ENCODE measurements at regions not wholly inside any gene's neighbourhood (a gene's known extent, or its start where the extent isn't known, plus 50 kb on each side); places are given as distances from the start of the nearest gene placed in this dataset.

DNA sequence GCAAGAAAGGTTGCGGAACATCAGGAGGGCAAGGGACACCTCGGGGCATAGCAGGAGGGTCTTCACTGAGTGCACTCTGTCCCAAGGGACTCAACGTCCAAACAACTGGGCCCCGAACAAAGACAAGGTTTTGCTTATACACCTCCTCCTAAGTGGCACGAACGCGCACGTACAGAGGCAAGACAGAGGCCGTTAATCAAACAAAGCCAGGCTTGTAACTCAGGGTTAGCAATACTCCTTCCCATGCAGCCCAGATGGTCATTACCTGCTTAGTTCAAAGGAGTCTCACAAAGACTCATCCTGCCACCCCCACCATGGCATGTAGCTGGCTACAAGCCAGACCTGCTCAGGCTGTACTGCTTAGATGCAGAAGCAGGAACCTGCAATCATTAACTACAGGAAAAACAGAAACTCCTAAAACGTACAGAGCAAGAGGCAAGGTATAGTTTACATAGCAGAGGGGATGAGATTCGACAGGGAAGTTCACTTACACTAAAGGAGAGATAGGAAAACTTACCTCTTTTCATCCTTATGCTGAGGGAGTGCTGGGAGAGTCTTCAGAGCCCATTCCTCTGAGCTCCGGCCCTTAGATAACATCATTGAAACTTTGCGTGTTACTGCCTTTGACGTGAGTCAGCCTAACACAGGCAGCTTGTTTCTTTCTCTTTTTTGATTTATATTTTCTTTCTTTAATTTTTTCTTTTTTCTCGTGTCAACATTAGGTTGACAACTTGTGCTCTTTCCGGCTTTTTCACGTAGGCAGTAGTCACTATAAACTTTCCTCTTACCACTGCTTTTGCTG, 1319.1 kb downstream of the TMEM121 start:
- H3K4me3 ChIP-seq (ENCODE audit: low read depth, low read length) = peak overlapping the region; percentile 82
- peak; percentile 68 for DNase-seq (ENCODE audit: low read depth)

DNA sequence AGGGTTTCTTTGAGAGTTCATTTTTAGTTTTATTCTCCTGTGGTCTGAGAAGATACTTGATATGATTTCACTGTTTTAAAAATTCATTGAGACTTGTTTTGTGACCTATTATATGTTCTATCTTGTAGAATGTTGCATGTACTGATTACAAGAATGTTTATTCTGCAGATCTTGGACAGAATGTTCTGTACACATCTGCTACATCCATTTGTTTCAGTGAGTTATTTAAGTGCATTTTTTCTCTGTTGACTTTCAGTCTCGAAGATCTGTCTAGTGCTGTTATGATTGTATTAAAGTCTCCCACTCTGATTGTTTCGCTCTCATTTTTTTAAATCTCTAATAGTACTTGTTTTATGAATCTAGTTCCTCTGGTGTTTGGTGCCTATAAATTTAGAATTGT, 1319.8 kb downstream of the TMEM121 start:
- no peak for DNase-seq (ENCODE audit: low read depth)
- TF ChIP-seq MYC (IDR thresholded peaks at IDR 0.05; ENCODE audit: low read depth, low read length) = no peak
- TF ChIP-seq, protein P1, sequence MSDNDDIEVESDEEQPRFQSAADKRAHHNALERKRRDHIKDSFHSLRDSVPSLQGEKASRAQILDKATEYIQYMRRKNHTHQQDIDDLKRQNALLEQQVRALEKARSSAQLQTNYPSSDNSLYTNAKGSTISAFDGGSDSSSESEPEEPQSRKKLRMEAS (IDR thresholded peaks at IDR 0.05; ENCODE audit: low read depth, low read length) = no peak
- no peak for TF ChIP-seq POLR2A (IDR thresholded peaks at IDR 0.05; ENCODE audit: extremely low read depth, insufficient read length)
- TF ChIP-seq CTCF (IDR thresholded peaks at IDR 0.05; ENCODE audit: low read depth, low read length) = no peak
- no peak overlapping the region for H3K4me3 ChIP-seq (ENCODE audit: low read depth, low read length)

More for the DNA sequence above, 1319.1 kb downstream of the TMEM121 start:
- TF ChIP-seq, protein P1 (IDR thresholded peaks at IDR 0.05; ENCODE audit: low read depth, low read length) = no peak
- TF ChIP-seq CTCF (IDR thresholded peaks at IDR 0.05; ENCODE audit: low read depth, low read length) (no peak), POLR2A (IDR thresholded peaks at IDR 0.05; ENCODE audit: extremely low read depth, insufficient read length) (no peak), MYC (IDR thresholded peaks at IDR 0.05; ENCODE audit: low read depth, low read length) (no peak)

DNA sequence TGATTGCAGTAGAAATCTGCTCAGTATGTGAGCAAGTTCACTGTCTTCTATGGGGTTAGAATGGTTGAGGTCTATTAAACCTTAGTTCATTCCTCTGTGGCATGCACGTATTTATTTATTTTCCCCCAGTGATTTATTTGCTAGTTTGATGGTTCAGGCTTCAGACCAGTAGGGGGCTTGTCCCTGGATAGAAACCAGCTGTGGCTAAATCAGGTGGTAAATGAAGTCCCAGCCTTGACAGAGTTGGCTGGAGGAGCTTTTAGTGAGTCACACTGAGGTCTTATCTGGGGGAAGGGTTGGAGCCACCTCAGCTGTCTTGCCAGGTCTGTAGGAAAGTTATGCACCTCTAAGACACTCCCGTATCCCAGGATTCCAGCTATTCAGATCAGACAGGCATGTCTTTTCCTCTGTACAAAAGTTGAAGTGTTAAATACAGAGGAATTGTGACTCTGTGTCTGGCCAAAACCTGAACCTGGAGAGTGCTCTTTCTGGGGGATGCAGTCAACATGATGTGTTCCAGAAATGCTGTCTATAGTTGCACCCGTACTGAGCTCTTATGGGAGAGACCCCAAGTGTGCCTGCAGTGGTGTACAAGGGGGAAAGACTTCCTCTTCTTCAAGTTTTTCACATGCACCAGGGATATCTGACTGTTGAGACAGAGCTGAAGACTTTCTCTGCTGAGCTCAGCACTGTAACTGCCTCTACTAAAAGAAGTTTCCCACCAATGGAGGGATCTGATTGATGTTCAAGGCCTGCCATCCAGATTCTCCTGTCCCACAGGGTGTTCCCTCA, 1322.1 kb downstream of the TMEM121 start:
- TF ChIP-seq CTCF (IDR thresholded peaks at IDR 0.05; ENCODE audit: low read depth, low read length) = peak; percentile 48
- TF ChIP-seq POLR2A (IDR thresholded peaks at IDR 0.05; ENCODE audit: extremely low read depth, insufficient read length) = no peak
- DNase-seq (ENCODE audit: low read depth) = peak; percentile 75
- H3K4me3 ChIP-seq (ENCODE audit: low read depth, low read length) = no peak overlapping the region

DNA sequence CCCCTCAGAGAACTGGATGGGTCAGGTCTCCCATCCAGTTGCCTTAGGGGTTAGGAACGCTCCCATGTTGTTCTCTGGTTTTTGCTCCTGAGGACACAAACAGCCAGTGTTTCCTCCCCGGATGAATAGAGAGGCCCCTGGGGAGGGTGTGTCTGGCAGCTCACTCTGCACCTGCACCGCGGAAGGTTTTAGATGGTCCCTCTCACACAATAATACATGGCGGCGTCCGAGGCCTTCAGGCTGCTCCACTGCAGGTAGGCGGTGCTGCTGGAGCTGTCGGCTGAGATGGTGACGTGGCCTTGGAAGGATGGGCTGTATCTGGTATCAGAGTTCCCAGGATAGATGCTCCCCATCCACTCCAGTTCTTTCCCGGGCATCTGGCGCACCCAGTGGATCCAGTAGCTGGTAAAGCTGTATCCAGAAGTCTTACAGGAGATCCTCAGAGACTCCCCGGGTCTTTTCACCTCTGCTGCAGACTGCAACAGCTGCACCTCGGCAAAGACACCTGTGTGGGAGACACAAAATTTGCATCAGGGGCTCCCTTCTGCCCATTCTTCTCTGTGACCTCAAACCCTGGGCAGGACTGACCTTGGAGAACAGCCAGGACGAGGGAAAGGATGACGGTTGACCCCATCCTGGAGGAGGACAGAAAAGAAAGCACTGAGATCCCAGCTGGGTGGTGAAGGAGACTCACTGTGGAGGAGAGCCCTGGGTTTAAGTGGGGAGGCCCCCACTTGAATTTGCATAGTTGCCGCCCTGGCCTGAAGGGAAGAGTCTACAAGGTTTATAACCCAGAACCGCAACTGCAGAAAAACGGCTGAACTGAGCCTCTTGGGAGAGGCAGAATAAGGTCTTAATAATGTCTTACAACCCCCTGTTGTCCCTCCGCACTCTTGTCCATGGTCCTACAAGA, 1324.8 kb downstream of the TMEM121 start:
- H3K4me3 ChIP-seq (ENCODE audit: low read depth, low read length) = no peak overlapping the region
- no peak for TF ChIP-seq POLR2A (IDR thresholded peaks at IDR 0.05; ENCODE audit: extremely low read depth, insufficient read length)
- TF ChIP-seq, protein P1 (IDR thresholded peaks at IDR 0.05; ENCODE audit: low read depth, low read length) = no peak
- TF ChIP-seq MYC (IDR thresholded peaks at IDR 0.05; ENCODE audit: low read depth, low read length) = no peak
- no peak for TF ChIP-seq CTCF (IDR thresholded peaks at IDR 0.05; ENCODE audit: low read depth, low read length)
- no peak for DNase-seq (ENCODE audit: low read depth)

DNA sequence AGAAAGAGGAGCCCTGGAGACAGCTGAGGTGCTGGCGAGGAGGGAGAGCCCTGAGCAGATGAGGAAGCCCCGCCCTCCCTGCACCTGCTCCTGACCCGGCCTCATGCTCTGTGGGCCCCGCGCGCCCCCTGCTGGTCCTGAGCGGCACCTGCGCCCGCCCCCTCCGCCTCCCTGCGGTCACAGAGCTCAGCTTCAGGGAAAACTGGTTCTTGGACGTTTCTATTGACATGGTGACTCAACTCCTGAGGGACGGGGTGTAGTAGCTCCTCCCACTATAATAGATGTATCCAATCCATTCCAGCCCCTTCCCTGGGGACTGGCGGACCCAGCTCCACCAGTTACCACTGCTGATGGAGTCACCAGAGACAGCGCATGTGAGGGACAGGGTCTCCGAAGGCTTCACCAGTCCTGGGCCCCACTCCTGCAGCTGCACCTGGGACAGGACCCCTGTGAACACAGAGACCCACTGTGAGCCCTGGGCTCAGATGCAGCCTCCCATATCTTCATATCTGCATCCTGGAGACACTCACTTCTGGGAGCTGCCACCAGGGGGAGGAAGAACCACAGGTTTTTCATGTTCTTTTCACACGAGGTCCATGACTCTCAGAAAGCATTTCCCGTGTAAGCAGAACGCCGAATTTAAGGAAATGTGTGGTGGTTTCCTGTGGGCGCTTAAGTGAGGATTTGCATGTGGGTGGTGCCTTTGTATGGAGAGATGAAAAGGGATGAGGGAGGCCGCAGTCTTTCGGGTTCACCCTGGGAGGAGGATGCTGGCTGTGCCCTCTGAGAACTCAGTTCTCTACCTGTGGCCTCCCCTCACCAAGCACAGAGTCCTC, 1346.4 kb downstream of the TMEM121 start:
- peak; percentile 90 for DNase-seq (ENCODE audit: low read depth)
- no peak overlapping the region for H3K4me3 ChIP-seq (ENCODE audit: low read depth, low read length)
- peak; percentile 76 for TF ChIP-seq CTCF (IDR thresholded peaks at IDR 0.05; ENCODE audit: low read depth, low read length)
- TF ChIP-seq MYC (IDR thresholded peaks at IDR 0.05; ENCODE audit: low read depth, low read length) = peak; percentile 85
- no peak for TF ChIP-seq POLR2A (IDR thresholded peaks at IDR 0.05; ENCODE audit: extremely low read depth, insufficient read length)
- TF ChIP-seq, protein P1 (IDR thresholded peaks at IDR 0.05; ENCODE audit: low read depth, low read length) = peak; percentile 63; the same call in 1 of the 2 replicates

Data from NB4 (cell line).